ENCODE measurements at regions not wholly inside any gene's neighbourhood (a gene's known extent, or its start where the extent isn't known, plus 50 kb on each side); places are given as distances from the start of the nearest gene placed in this dataset.

- Histone ChIP-seq H3K4me1 (ENCODE audit: control insufficient read depth, insufficient read depth, low read length) (no peaks in the 10 kb centered on the region), H3K27ac (ENCODE audit: low read length) (no peak overlapping the region), H3K9me3 (ENCODE audit: control insufficient read depth, insufficient read depth, low read depth, low read length) (no peaks in the 10 kb centered on the region), H3K36me3 (ENCODE audit: control insufficient read depth, insufficient read depth, low read length) (no peaks in the 10 kb centered on the region), H3K4me3 (ENCODE audit: low read depth in 2 of 2, low read length in 2 of 2) (no peak overlapping the region), H3K27me3 (ENCODE audit: control insufficient read depth, insufficient read depth, low read length) (peaks cover 19% of the 10 kb centered on the region)
- no peak for ATAC-seq
- POLR2A ChIA-PET = no interaction called here
- CTCF ChIA-PET = no interaction called here
- TF ChIP-seq TCF7L2 (IDR thresholded peaks at IDR 0.05; ENCODE audit: low read depth, low read length) (no peak), CTCF (IDR thresholded peaks at IDR 0.05) (no peak), SIN3A (IDR thresholded peaks at IDR 0.05; ENCODE audit: borderline replicate concordance, insufficient read depth, low read depth, low read length) (no peak), REST (IDR thresholded peaks at IDR 0.05; ENCODE audit: insufficient read depth in 1 of 2, low read depth in 2 of 2, low read length in 1 of 2) (no peak), POLR2AphosphoS5 (IDR thresholded peaks at IDR 0.05; ENCODE audit: low read depth, low read length) (no peak)
- no peak for DNase-seq (ENCODE audit: low read depth, low spot score)
- intact Hi-C loops (cut with micrococcal nuclease; ENCODE audit: unreplicated experiment) = no loop called here
- no TSS peak for BruUV-seq (replicated peaks)
- in situ Hi-C loops (cut with HindIII; ENCODE audit: low pct_unique_long_range_greater_than_20kb, low sequenced_read_pairs) = no loop called here
These were observed 71.7 kb upstream of the ZNRF2 start for GRCh38 chr7:30212701-30213111.

GRCh38 chr7:30213637-30214036 is 70.8 kb upstream of the ZNRF2 start:
- no peak for ATAC-seq
- ChIA-PET POLR2A (no interaction called here), CTCF (no interaction called here)

More at GRCh38 chr7:30213637-30214036, 70.8 kb upstream of the ZNRF2 start:
- Histone ChIP-seq H3K27me3 (ENCODE audit: control insufficient read depth, insufficient read depth, low read length) (peaks cover 21% of the 10 kb centered on the region), H3K4me1 (ENCODE audit: control insufficient read depth, insufficient read depth, low read length) (no peaks in the 10 kb centered on the region), H3K27ac (ENCODE audit: low read length) (no peak overlapping the region), H3K36me3 (ENCODE audit: control insufficient read depth, insufficient read depth, low read length) (no peaks in the 10 kb centered on the region), H3K4me3 (ENCODE audit: low read depth in 2 of 2, low read length in 2 of 2) (no peak overlapping the region), H3K9me3 (ENCODE audit: control insufficient read depth, insufficient read depth, low read depth, low read length) (no peaks in the 10 kb centered on the region)
- intact Hi-C loops (cut with micrococcal nuclease; ENCODE audit: unreplicated experiment) (no loop called here), in situ Hi-C loops (cut with HindIII; ENCODE audit: low pct_unique_long_range_greater_than_20kb, low sequenced_read_pairs) (no loop called here)
- TF ChIP-seq TCF7L2 (IDR thresholded peaks at IDR 0.05; ENCODE audit: low read depth, low read length) (no peak), SIN3A (IDR thresholded peaks at IDR 0.05; ENCODE audit: borderline replicate concordance, insufficient read depth, low read depth, low read length) (no peak), POLR2AphosphoS5 (IDR thresholded peaks at IDR 0.05; ENCODE audit: low read depth, low read length) (no peak), REST (IDR thresholded peaks at IDR 0.05; ENCODE audit: insufficient read depth in 1 of 2, low read depth in 2 of 2, low read length in 1 of 2) (no peak), CTCF (IDR thresholded peaks at IDR 0.05) (no peak)
- DNase-seq (ENCODE audit: low read depth, low spot score) = no peak
- BruUV-seq (replicated peaks) = no TSS peak

Measured in Panc1 (cell line).